Panc1 (cell line): ENCODE measurements at regions not wholly inside any gene's neighbourhood (a gene's known extent, or its start where the extent isn't known, plus 50 kb on each side); places are given as distances from the start of the nearest gene placed in this dataset.

Experiments
- ATAC-seq: fragments of 200-7000 bp; cut with Tn5 transposase; 2 replicates; pipeline ENCODE4 v1.9.1; 2020; ENCODE audit warnings: mild to moderate bottlenecking, moderate library complexity
- BruUV-seq: library from RNA; stranded (reverse); fragments of 400-500 nt; replicated peaks from 2 replicates; lab custom pipeline; 2021; lab: Mats Ljungman, UMichigan
- CTCF ChIA-PET: fragments of 300-600 bp; sonication (Branson Sonifier 250); formaldehyde crosslinking; loops from one replicate; lab custom pipeline; 2022; ENCODE audit warnings: antibody characterized with exemption; lab: Charles Lee
- POLR2A ChIA-PET: fragments of 300-600 bp; sonication (Branson Sonifier 250); formaldehyde crosslinking; loops from one replicate; lab custom pipeline; 2022; ENCODE audit warnings: antibody characterized with exemption; lab: Charles Lee
- DNase-seq: peaks from one replicate; pipeline ENCODE4 v3.0.0-alpha.2; 2010; ENCODE audit warnings: low read depth, low spot score
- H3K27ac ChIP-seq: 2 replicates; pipeline ENCODE4 v1.5.1; 2011; ENCODE audit warnings: mild to moderate bottlenecking, low read length, inconsistent platforms
- H3K27me3 ChIP-seq: fragments of 200-500 bp; sonication (Bioruptor generic); 2 replicates; pipeline ENCODE4 v1.6.0; 2014; ENCODE audit warnings: low read length, inconsistent platforms; ENCODE audit not compliant: control insufficient read depth, insufficient read depth
- H3K36me3 ChIP-seq: fragments of 200-500 bp; sonication (Bioruptor generic); 2 replicates; pipeline ENCODE4 v1.5.1; 2014; ENCODE audit warnings: inconsistent platforms, mild to moderate bottlenecking, low read length, moderate library complexity; ENCODE audit not compliant: control insufficient read depth, insufficient read depth
- H3K4me1 ChIP-seq: 2 replicates; pipeline ENCODE4 v1.5.1; 2011; ENCODE audit warnings: inconsistent platforms, mild to moderate bottlenecking, low read length, moderate library complexity; ENCODE audit not compliant: control insufficient read depth, insufficient read depth
- H3K4me3 ChIP-seq, 2 experiments: 2 replicates each; pipeline ENCODE4 v1.5.1; 2011 to 2012; ENCODE audit warnings: low read depth in 2 of 2, low read length in 2 of 2, mild to moderate bottlenecking in 2 of 2, inconsistent platforms in 1 of 2, moderate library complexity in 1 of 2
- H3K9me3 ChIP-seq: fragments of 200-500 bp; sonication (Bioruptor generic); 2 replicates; pipeline ENCODE4 v1.5.1; 2014; ENCODE audit warnings: low read depth, mild to moderate bottlenecking, inconsistent platforms, low read length, moderate library complexity; ENCODE audit not compliant: control insufficient read depth, insufficient read depth
- CTCF ChIP-seq: fragments of 450-650 bp; IDR thresholded peaks from 2 replicates; pipeline ENCODE4 v1.5.1; 2017; ENCODE audit warnings: mild to moderate bottlenecking
- POLR2AphosphoS5 ChIP-seq: IDR thresholded peaks from 2 replicates; pipeline ENCODE4 v1.6.1; 2012; ENCODE audit warnings: mild to moderate bottlenecking, low read depth, low read length, moderate library complexity
- REST ChIP-seq, 2 experiments: IDR thresholded peaks; 2 replicates each; pipeline ENCODE4 v1.6.1; 2011 to 2012; ENCODE audit warnings: low read depth in 2 of 2, control low read depth in 1 of 2, low read length in 1 of 2, mild to moderate bottlenecking in 1 of 2, moderate library complexity in 1 of 2; ENCODE audit not compliant: insufficient read depth in 1 of 2
- SIN3A ChIP-seq: IDR thresholded peaks from 2 replicates; pipeline ENCODE4 v1.6.1; 2012; ENCODE audit warnings: low read depth, mild to moderate bottlenecking, low read length, moderate library complexity, borderline replicate concordance; ENCODE audit not compliant: insufficient read depth
- TCF7L2 ChIP-seq: IDR thresholded peaks from 2 replicates; pipeline ENCODE4 v1.6.1; 2011; ENCODE audit warnings: mild to moderate bottlenecking, low read depth, low read length, inconsistent platforms
- in situ Hi-C: cut with HindIII; loops from 2 replicates; pipeline ENCODE4 v1.10.0; 2016; ENCODE audit warnings: low sequenced_read_pairs, low pct_unique_long_range_greater_than_20kb
- intact Hi-C: fragments of 100-400 bp; cut with micrococcal nuclease; formaldehyde crosslinking; loops from one replicate; pipeline ENCODE4 v1.10.0; 2022; ENCODE audit not compliant: unreplicated experiment

- no peaks in the 10 kb centered on the region for H3K27me3 ChIP-seq
- ATAC-seq (no peak), DNase-seq (no peak)
- no peaks in the 10 kb centered on the region for H3K36me3 ChIP-seq
- H3K27ac ChIP-seq, result no peak overlapping the region
- BruUV-seq, result no TSS peak
- ChIA-PET CTCF (no interaction called here), POLR2A (no interaction called here)
- no peaks in the 10 kb centered on the region for H3K9me3 ChIP-seq
- TF ChIP-seq TCF7L2 (no peak), POLR2AphosphoS5 (no peak), SIN3A (no peak), REST (IDR thresholded peaks at IDR 0.05; ENCODE audit: insufficient read depth in 1 of 2, low read depth in 2 of 2, low read length in 1 of 2) (no peak), CTCF (no peak)
- no peaks in the 10 kb centered on the region for H3K4me1 ChIP-seq
- in situ Hi-C loops, result no loop called here
- no peak overlapping the region for H3K4me3 ChIP-seq
- intact Hi-C loops, result no loop called here
Measured at GRCh38 chr3:59250600-59250999, 200.8 kb upstream of the CFAP20DC start.

GRCh38 chr3:59249698-59250361 lies 200.0 kb upstream of the CFAP20DC start:
- ATAC-seq, result no peak
- Histone ChIP-seq H3K27ac (no peak overlapping the region), H3K9me3 (no peaks in the 10 kb centered on the region), H3K4me3 (no peak overlapping the region), H3K27me3 (no peaks in the 10 kb centered on the region), H3K36me3 (no peaks in the 10 kb centered on the region), H3K4me1 (no peaks in the 10 kb centered on the region)
- no TSS peak for BruUV-seq
- TF ChIP-seq CTCF (no peak), SIN3A (no peak), POLR2AphosphoS5 (no peak), REST (IDR thresholded peaks at IDR 0.05; ENCODE audit: insufficient read depth in 1 of 2, low read depth in 2 of 2, low read length in 1 of 2) (no peak), TCF7L2 (no peak)
- intact Hi-C loops, result no loop called here
- in situ Hi-C loops, result no loop called here
- no peak for DNase-seq
- POLR2A ChIA-PET, result no interaction called here
- CTCF ChIA-PET, result no interaction called here
